SH-SY5Y (cell line): ENCODE measurements at regions not wholly inside any gene's neighbourhood (a gene's known extent, or its start where the extent isn't known, plus 50 kb on each side); places are given as distances from the start of the nearest gene placed in this dataset.

Experiments
- GATA2 ChIP-seq: IDR thresholded peaks from 2 replicates; pipeline ENCODE4 v1.6.1; 2011; ENCODE audit warnings: mild to moderate bottlenecking, low read depth, low read length
- GATA3 ChIP-seq: IDR thresholded peaks from 2 replicates; pipeline ENCODE4 v1.6.1; 2011; ENCODE audit warnings: low read depth, mild to moderate bottlenecking, low read length, moderate library complexity

- TF ChIP-seq GATA3 (no peak), GATA2 (no peak)
These were observed 517.3 kb downstream of the METTL15 start for GRCh38 chr11:28625532-28625931.
